Large intestine (tissue), 3 donors: ENCODE measurements at regions not wholly inside any gene's neighbourhood (a gene's known extent, or its start where the extent isn't known, plus 50 kb on each side); places are given as distances from the start of the nearest gene placed in this dataset.

Source experiments
- DNase-seq, 2 donors: peaks; one replicate each; pipeline versions ENCODE4 v3.0.0 to v3.0.0-alpha.2; 2013
- H3K27ac ChIP-seq: one replicate; pipeline ENCODE4 v1.5.1; 2013; ENCODE audit warnings: low read length
- H3K27me3 ChIP-seq: 2 replicates; pipeline ENCODE4 v1.6.1; 2013; ENCODE audit warnings: low read length; ENCODE audit not compliant: control insufficient read depth, insufficient read depth
- H3K36me3 ChIP-seq: 2 replicates; pipeline ENCODE4 v1.6.1; 2013; ENCODE audit warnings: low read length; ENCODE audit not compliant: control insufficient read depth, insufficient read depth
- H3K4me1 ChIP-seq: one replicate; pipeline ENCODE4 v1.6.1; 2013; ENCODE audit warnings: low read length; ENCODE audit not compliant: control insufficient read depth, insufficient read depth
- H3K4me3 ChIP-seq: one replicate; pipeline ENCODE4 v1.5.1; 2013; ENCODE audit warnings: low read length
- H3K9me3 ChIP-seq: one replicate; pipeline ENCODE4 v1.6.1; 2013; ENCODE audit warnings: mild to moderate bottlenecking, low read depth, low read length, moderate library complexity; ENCODE audit not compliant: control insufficient read depth
- WGBS: methylation state at CpG from one replicate; pipeline ENCODE4 v1.1.5; 2013; ENCODE audit warnings: low lambda C conversion rate; ENCODE audit not compliant: insufficient coverage; 5-methylcytosine and 5-hydroxymethylcytosine counted together

DNA sequence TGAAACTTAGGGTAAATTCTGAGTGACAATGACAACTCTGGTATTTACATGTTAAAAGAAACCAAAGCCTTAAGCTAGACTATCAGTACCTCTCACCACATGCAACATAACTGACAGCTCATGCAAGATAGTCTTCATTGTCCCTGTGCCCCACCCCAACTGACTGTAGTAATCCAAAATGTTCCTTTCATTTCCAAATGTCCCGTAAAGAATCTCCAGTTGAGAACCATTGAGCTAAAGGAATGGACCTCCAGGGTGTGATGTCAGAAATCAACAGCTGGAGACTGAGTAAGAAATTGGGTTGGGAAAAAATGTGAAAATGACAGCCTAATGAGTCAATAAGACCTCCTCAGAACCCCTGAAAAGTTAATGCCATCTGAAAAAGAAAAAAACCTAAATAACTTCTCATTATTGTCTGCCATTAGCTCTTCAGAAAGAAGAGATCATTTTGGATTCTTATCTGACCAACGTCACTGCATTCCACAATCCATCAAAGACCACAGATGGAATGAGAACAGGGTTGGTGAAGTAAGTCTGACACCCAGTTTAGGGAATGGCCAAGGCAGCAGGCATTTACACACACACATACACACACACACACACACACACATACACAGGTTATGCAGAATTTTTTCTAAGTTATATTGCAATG lies 51.7 kb upstream of the ACVR2A start:
- WGBS: no CpG with 5 or more reads among the region's 2 CpGs
- H3K36me3 ChIP-seq: no peaks in the 10 kb centered on the region
- DNase-seq: no peak

DNA sequence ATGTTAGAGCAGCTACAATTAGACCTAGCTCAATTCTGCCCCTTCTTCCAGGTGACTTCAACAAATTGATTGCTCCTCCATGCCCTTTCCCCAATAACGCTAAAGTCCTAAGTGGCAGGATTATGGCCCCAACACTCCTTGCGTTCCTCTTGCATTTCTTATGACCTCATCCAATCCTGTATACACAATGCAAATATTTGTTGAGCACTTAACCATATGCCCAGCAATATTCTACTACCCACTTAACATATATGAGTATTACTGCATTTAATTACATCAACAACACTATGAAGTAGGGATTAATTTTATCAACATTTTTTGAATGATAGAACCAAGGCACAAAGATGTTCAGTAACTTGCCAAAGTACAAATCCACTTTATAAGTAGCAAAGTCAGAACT lies 54.2 kb upstream of the ACVR2A start:
- no peak for DNase-seq
- WGBS: 92% methylated on average over 2 of the region's 2 CpGs
- no peaks in the 10 kb centered on the region for H3K27me3 ChIP-seq
- no peak overlapping the region for H3K4me3 ChIP-seq
- H3K9me3 ChIP-seq: no peaks in the 10 kb centered on the region
- H3K36me3 ChIP-seq: no peaks in the 10 kb centered on the region
- no peak overlapping the region for H3K27ac ChIP-seq
- no peaks in the 10 kb centered on the region for H3K4me1 ChIP-seq

More for the DNA sequence above, 51.7 kb upstream of the ACVR2A start:
- H3K4me3 ChIP-seq: no peak overlapping the region
- no peak overlapping the region for H3K27ac ChIP-seq
- H3K9me3 ChIP-seq: no peaks in the 10 kb centered on the region
- no peaks in the 10 kb centered on the region for H3K4me1 ChIP-seq
- no peaks in the 10 kb centered on the region for H3K27me3 ChIP-seq

DNA sequence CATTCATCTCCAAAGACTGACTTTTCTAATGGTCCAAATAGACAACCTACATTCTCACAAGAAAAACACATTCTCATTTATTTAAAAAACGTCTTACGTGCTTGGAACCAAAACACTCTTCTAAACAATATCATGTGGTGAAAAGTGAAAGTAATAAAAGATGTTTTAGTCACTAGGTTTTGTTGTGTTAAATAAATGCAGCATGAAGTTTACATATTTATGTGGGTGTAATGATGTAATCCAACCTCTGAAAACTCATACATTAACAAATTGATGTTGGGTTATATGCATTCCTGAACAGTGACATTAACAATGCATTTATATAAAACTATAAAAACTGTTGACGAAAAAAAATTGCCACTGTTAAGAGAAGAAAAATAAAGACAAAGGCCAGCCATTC lies 55.1 kb upstream of the ACVR2A start:
- DNase-seq: no peak
- H3K4me3 ChIP-seq: no peak overlapping the region
- no peaks in the 10 kb centered on the region for H3K36me3 ChIP-seq
- H3K4me1 ChIP-seq: no peaks in the 10 kb centered on the region
- H3K9me3 ChIP-seq: no peaks in the 10 kb centered on the region
- 71% methylated on average over 3 of the region's 3 CpGs for WGBS
- H3K27ac ChIP-seq: no peak overlapping the region
- no peaks in the 10 kb centered on the region for H3K27me3 ChIP-seq

- no CpG with 5 or more reads among the region's 2 CpGs for WGBS
- H3K27ac ChIP-seq: no peak overlapping the region
- no peak overlapping the region for H3K4me3 ChIP-seq
Observed at GRCh38 chr2:147789287-147789686, 55.5 kb upstream of the ACVR2A start.

GRCh38 chr2:147782141-147782930 lies 62.5 kb upstream of the ACVR2A start:
- Histone ChIP-seq H3K4me1 (no peaks in the 10 kb centered on the region), H3K36me3 (no peaks in the 10 kb centered on the region), H3K27me3 (no peaks in the 10 kb centered on the region), H3K9me3 (no peaks in the 10 kb centered on the region), H3K27ac (no peak overlapping the region), H3K4me3 (no peak overlapping the region)
- no CpG with 5 or more reads among the region's 4 CpGs for WGBS
- DNase-seq: no peak

More at GRCh38 chr2:147789287-147789686, 55.5 kb upstream of the ACVR2A start:
- no peaks in the 10 kb centered on the region for H3K4me1 ChIP-seq
- DNase-seq: no peak
- no peaks in the 10 kb centered on the region for H3K36me3 ChIP-seq
- no peaks in the 10 kb centered on the region for H3K9me3 ChIP-seq
- H3K27me3 ChIP-seq: no peaks in the 10 kb centered on the region

DNA sequence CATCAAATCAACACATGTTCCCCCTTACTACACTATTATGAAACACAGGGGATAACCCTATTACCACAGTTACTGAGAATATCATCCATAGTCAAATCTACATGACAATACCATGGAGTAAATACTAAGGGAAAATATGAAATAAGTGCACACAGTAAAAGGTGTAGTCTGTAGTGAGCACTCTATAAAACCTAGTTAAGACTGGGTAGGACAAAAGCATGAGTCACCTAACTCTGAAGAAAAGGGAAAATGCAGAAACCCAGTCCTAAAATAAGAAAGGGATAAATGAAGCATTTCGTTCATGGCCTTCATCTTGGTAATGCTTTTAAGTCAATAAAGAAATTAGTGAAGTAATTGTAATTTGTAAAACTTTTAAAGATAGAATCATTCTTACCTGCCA lies 65.4 kb upstream of the ACVR2A start:
- Histone ChIP-seq H3K36me3 (no peaks in the 10 kb centered on the region), H3K9me3 (no peaks in the 10 kb centered on the region), H3K27ac (no peak overlapping the region), H3K27me3 (no peaks in the 10 kb centered on the region), H3K4me3 (no peak overlapping the region), H3K4me1 (no peaks in the 10 kb centered on the region)
- 100% methylated on average over 1 of the region's 1 CpG for WGBS
- no peak for DNase-seq

- no peaks in the 10 kb centered on the region for H3K9me3 ChIP-seq
- WGBS: 82% methylated on average over 2 of the region's 2 CpGs
- DNase-seq: no peak
Observed at GRCh38 chr2:147777394-147777793, 67.4 kb upstream of the ACVR2A start.

GRCh38 chr2:147774805-147775204 lies 70.0 kb upstream of the ACVR2A start:
- no CpG with 5 or more reads among the region's 3 CpGs for WGBS

More at GRCh38 chr2:147777394-147777793, 67.4 kb upstream of the ACVR2A start:
- Histone ChIP-seq H3K4me3 (no peak overlapping the region), H3K36me3 (no peaks in the 10 kb centered on the region), H3K4me1 (no peaks in the 10 kb centered on the region), H3K27ac (no peak overlapping the region), H3K27me3 (no peaks in the 10 kb centered on the region)

GRCh38 chr2:147773479-147773878 lies 71.3 kb upstream of the ACVR2A start:
- no CpG with 5 or more reads among the region's 4 CpGs for WGBS
- no peak for DNase-seq

More at GRCh38 chr2:147774805-147775204, 70.0 kb upstream of the ACVR2A start:
- Histone ChIP-seq H3K9me3 (no peaks in the 10 kb centered on the region), H3K4me1 (no peaks in the 10 kb centered on the region), H3K27me3 (no peaks in the 10 kb centered on the region), H3K4me3 (no peak overlapping the region), H3K27ac (no peak overlapping the region), H3K36me3 (no peaks in the 10 kb centered on the region)
- DNase-seq: no peak

GRCh38 chr2:147772781-147773180 lies 72.0 kb upstream of the ACVR2A start:
- H3K27me3 ChIP-seq: no peaks in the 10 kb centered on the region
- H3K4me3 ChIP-seq: no peak overlapping the region
- no peak for DNase-seq
- no peak overlapping the region for H3K27ac ChIP-seq
- no peaks in the 10 kb centered on the region for H3K4me1 ChIP-seq
- no peaks in the 10 kb centered on the region for H3K36me3 ChIP-seq
- no peaks in the 10 kb centered on the region for H3K9me3 ChIP-seq

More at GRCh38 chr2:147773479-147773878, 71.3 kb upstream of the ACVR2A start:
- no peaks in the 10 kb centered on the region for H3K9me3 ChIP-seq
- no peaks in the 10 kb centered on the region for H3K27me3 ChIP-seq
- H3K4me1 ChIP-seq: no peaks in the 10 kb centered on the region
- no peaks in the 10 kb centered on the region for H3K36me3 ChIP-seq
- no peak overlapping the region for H3K4me3 ChIP-seq
- no peak overlapping the region for H3K27ac ChIP-seq

- Histone ChIP-seq H3K27ac (no peak overlapping the region), H3K4me1 (peaks cover 6% of the 10 kb centered on the region), H3K9me3 (no peaks in the 10 kb centered on the region), H3K4me3 (no peak overlapping the region), H3K27me3 (no peaks in the 10 kb centered on the region), H3K36me3 (no peaks in the 10 kb centered on the region)
- DNase-seq: no peak
Observed at GRCh38 chr2:147763861-147764260, 81.0 kb upstream of the ACVR2A start.
